DOHH2 (cell line): ENCODE measurements at regions not wholly inside any gene's neighbourhood (a gene's known extent, or its start where the extent isn't known, plus 50 kb on each side); places are given as distances from the start of the nearest gene placed in this dataset.

Experiments
- H3F3A ChIP-seq: fragments of 200-600 bp; sonication (generic), shearing (Covaris generic); 2 replicates; pipeline ENCODE4 v1.6.0; 2016; ENCODE audit warnings: antibody characterized with exemption, mild to moderate bottlenecking; ENCODE audit not compliant: control insufficient read depth, insufficient read depth
- H3K27ac ChIP-seq: fragments of 200-600 bp; sonication (generic); 2 replicates; pipeline ENCODE4 v1.5.1; 2014; ENCODE audit warnings: low read depth, mild to moderate bottlenecking, low read length, moderate library complexity
- H3K27me3 ChIP-seq: fragments of 200-600 bp; sonication (generic); 2 replicates; pipeline ENCODE4 v1.6.1; 2014; ENCODE audit warnings: mild to moderate bottlenecking, low read length, mixed read lengths; ENCODE audit not compliant: control insufficient read depth
- H3K36me3 ChIP-seq: fragments of 200-600 bp; sonication (generic); 2 replicates; pipeline ENCODE4 v1.6.1; 2014; ENCODE audit warnings: mild to moderate bottlenecking, low read length, moderate library complexity, mixed read lengths; ENCODE audit not compliant: control insufficient read depth
- H3K4me1 ChIP-seq: fragments of 200-600 bp; sonication (generic); 2 replicates; pipeline ENCODE4 v1.6.1; 2014; ENCODE audit warnings: mild to moderate bottlenecking, low read length, mixed read lengths; ENCODE audit not compliant: control insufficient read depth
- H3K4me2 ChIP-seq: fragments of 200-600 bp; sonication (generic); 2 replicates; pipeline ENCODE4 v1.6.0; 2014; ENCODE audit warnings: mild to moderate bottlenecking, low read length, moderate library complexity
- H3K4me3 ChIP-seq: fragments of 200-600 bp; sonication (generic); 2 replicates; pipeline ENCODE4 v1.5.1; 2014; ENCODE audit warnings: mild to moderate bottlenecking, low read length, mixed read lengths
- H3K79me2 ChIP-seq: fragments of 200-600 bp; sonication (generic); 2 replicates; pipeline ENCODE4 v1.6.1; 2014; ENCODE audit warnings: mild to moderate bottlenecking, low read length, mixed read lengths; ENCODE audit not compliant: control insufficient read depth
- H3K9me2 ChIP-seq: fragments of 200-600 bp; sonication (generic); replicated peaks from 2 replicates; pipeline ENCODE4 v1.6.1; 2014; ENCODE audit warnings: mild to moderate bottlenecking, low read length, mixed read lengths; ENCODE audit not compliant: control insufficient read depth
- H3K9me3 ChIP-seq: fragments of 200-600 bp; sonication (generic); 2 replicates; pipeline ENCODE4 v1.6.1; 2014; ENCODE audit warnings: antibody characterized with exemption, low read length, mixed read lengths; ENCODE audit not compliant: control insufficient read depth, insufficient read depth
- H4K20me1 ChIP-seq: fragments of 200-600 bp; sonication (generic); 2 replicates; pipeline ENCODE4 v1.6.0; 2014; ENCODE audit warnings: low read depth, mild to moderate bottlenecking, antibody characterized with exemption, low read length, moderate library complexity; ENCODE audit not compliant: control insufficient read depth, insufficient read depth
- CTCF ChIP-seq: fragments of 200-600 bp; sonication (generic); IDR thresholded peaks from one replicate; pipeline ENCODE4 v1.5.1; 2014; ENCODE audit warnings: antibody characterized with exemption, mild to moderate bottlenecking, low read depth, low read length; ENCODE audit not compliant: poor library complexity, severe bottlenecking
- EZH2phosphoT487 ChIP-seq: fragments of 200-600 bp; sonication (generic); IDR thresholded peaks from 2 replicates; pipeline ENCODE4 v1.6.1; 2017; ENCODE audit warnings: borderline replicate concordance, mild to moderate bottlenecking, antibody characterized with exemption, low read length, moderate library complexity, mixed read lengths

GRCh38 chr10:2048337-2048973 lies 311.1 kb upstream of the ADARB2 start:
- Histone ChIP-seq H3K9me2 (no peaks in the 10 kb centered on the region), H3K4me1 (no peaks in the 10 kb centered on the region), H3K9me3 (no peaks in the 10 kb centered on the region), H4K20me1 (no peaks in the 10 kb centered on the region), H3K27me3 (no peaks in the 10 kb centered on the region), H3K79me2 (no peaks in the 10 kb centered on the region), H3F3A (no peaks in the 10 kb centered on the region), H3K36me3 (no peaks in the 10 kb centered on the region), H3K4me2 (no peak overlapping the region), H3K27ac (no peak overlapping the region), H3K4me3 (no peak overlapping the region)
- TF ChIP-seq EZH2phosphoT487 (no peak), CTCF (no peak)

- Histone ChIP-seq H3K27ac (no peak overlapping the region), H3K4me1 (no peaks in the 10 kb centered on the region)
Measured at GRCh38 chr10:2047679-2048078, 310.4 kb upstream of the ADARB2 start.

DNA sequence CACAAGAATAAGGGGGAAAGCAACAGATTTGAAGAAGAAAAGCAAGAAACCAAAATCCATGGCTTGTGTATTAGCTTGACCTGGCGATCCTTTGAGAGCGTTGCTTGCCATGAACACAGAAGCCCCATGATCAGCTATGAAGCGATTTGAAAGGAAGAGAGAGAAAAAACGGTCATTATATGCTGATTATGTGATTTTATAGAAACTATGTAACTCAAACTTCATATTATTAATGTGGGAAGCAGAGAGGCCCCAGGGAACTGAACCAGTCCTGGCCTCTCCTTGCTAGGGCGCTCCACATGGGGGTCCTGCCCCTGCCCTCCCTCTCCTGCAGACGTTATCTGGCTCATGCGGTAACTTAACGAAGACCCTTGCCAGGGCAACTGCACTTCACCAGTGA lies 306.1 kb upstream of the ADARB2 start:
- no peaks in the 10 kb centered on the region for H3K9me3 ChIP-seq
- H3K4me3 ChIP-seq, result no peak overlapping the region
- H3K9me2 ChIP-seq, result no peaks in the 10 kb centered on the region
- no peaks in the 10 kb centered on the region for H3K27me3 ChIP-seq
- no peak overlapping the region for H3K27ac ChIP-seq
- no peaks in the 10 kb centered on the region for H4K20me1 ChIP-seq
- no peaks in the 10 kb centered on the region for H3K4me1 ChIP-seq
- TF ChIP-seq CTCF (no peak), EZH2phosphoT487 (no peak)
- H3F3A ChIP-seq, result no peaks in the 10 kb centered on the region
- no peaks in the 10 kb centered on the region for H3K36me3 ChIP-seq
- H3K79me2 ChIP-seq, result no peaks in the 10 kb centered on the region
- H3K4me2 ChIP-seq, result no peak overlapping the region

More at GRCh38 chr10:2047679-2048078, 310.4 kb upstream of the ADARB2 start:
- Histone ChIP-seq H3K79me2 (no peaks in the 10 kb centered on the region), H3K4me3 (no peak overlapping the region), H4K20me1 (no peaks in the 10 kb centered on the region), H3F3A (no peaks in the 10 kb centered on the region), H3K36me3 (no peaks in the 10 kb centered on the region), H3K4me2 (no peak overlapping the region), H3K9me2 (no peaks in the 10 kb centered on the region), H3K27me3 (no peaks in the 10 kb centered on the region), H3K9me3 (no peaks in the 10 kb centered on the region)
- TF ChIP-seq EZH2phosphoT487, result no peak
- no peak for TF ChIP-seq CTCF
